HL-60/S4 treated with phorbol 12-myristate 13-acetate at 8.2 ng/mL for 4 days and 3 days (cell line): ENCODE measurements at regions not wholly inside any gene's neighbourhood (a gene's known extent, or its start where the extent isn't known, plus 50 kb on each side); places are given as distances from the start of the nearest gene placed in this dataset.

Source experiments
- in situ Hi-C: fragments of 300-500 bp; cut with MboI; formaldehyde crosslinking; loops from 2 replicates; pipeline ENCODE4 v1.15.0; 2022; ENCODE audit warnings: low sequenced_read_pairs

DNA sequence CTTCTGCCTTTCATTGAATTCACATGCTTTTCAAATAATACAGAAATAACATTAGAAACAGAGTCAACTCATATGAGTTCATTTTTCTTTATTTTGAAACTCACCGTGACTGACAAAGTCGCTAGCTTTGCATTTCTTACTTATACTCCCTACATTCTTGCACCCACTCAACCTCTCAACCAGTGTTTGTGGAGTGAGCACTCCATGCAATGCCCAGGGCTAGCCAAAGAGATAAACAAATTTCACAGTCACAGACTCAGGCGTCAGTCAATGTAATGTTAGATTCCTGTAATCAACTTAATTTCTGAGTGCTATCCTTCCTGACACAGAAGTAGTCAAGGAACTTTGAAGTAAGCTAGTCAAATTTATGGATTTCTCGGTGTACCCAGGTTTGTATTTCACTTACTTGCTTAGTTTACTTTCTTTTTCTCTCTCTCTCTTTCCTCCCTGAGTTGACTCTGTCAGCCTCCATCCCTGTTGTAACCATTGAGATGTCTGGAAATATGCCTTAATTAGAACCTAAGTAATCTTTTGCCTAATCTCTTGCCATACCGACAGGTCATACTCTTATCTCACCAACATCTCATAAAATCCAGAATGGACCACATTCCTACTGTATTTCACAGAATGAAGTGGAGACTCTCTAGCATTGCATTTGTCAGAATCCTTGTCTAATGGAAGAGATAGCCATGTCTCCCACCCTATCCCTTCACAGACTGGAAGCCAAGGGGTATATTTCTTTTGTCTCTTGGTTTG lies 413.0 kb downstream of the AEBP2 start:
- in situ Hi-C loops, result no loop called here

DNA sequence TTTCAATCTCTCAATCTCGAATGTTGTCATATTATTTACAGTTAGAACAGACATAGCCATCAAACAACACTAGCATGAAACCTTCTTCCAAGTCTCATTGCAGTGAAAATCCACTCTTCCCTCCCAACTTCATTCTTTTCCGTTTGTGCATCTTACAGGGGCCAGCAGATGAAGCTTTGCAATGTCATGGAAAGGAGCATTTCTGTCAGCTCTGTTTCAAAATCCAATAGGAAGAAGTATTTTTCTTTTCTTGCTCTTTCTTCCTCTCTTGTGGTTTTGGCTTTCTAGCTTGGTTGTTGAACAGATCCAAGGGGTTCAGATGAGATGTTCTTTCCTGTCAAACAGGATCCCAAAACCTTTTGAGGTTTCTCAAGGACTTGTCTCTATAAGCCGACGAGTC lies 416.6 kb downstream of the AEBP2 start:
- in situ Hi-C loops, result no loop called here

DNA sequence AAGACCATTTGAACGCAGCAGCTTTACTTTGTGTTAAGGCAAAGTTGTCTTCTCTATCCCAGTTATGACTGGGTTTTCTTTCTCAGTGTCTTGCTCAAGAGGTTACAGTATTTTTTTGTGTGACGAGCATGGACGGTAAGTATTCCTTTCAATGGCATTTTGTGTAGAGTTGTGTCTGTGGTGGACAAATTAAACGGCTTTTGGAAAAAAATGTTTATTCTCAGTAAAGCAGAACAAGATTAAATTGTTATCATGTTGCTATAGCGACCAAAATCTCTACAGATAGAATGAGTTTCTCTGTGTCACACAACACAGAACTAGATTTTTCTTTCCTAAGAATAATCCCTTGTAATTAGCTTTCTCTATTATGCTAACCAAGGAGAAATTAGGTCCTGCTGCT lies 417.1 kb downstream of the AEBP2 start:
- in situ Hi-C loops, result no loop called here

DNA sequence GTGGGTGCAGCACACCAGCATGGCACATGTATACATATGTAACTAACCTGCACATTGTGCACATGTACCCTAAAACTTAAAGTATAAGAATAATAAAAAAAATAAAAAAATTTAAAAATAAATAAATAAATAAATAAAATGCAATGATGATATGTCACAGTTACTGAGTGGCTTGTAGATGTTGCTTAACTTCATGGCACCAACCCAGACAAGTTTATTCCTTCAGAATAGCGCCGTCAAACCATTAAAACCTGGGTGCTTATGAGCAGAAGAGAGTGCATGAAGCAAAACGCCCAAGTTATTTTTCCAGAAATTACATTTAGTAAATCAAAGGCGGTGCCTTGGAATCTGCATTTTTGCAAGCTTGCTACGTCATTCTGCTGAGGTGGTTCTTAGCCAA lies 417.9 kb downstream of the AEBP2 start:
- in situ Hi-C loops, result no loop called here

DNA sequence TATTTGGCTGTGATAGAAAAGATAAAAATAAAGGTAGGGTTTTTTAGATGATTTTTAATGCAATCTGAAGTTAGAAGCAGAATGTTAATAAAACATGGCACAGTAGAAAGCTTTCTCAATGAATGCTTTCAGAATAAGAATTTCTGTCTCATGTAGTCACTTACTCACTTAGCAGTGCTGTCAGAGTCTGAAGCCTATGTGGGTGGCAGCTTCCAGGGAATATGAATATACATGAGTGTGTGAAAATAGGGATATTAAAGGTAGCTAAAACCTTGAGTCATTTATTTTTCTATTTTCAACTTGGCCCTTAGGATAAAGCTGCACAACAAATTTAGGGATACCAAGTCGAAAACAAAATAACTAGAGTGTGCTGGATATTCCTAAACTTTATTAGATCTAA lies 427.9 kb downstream of the AEBP2 start:
- in situ Hi-C loops, result no loop called here

DNA sequence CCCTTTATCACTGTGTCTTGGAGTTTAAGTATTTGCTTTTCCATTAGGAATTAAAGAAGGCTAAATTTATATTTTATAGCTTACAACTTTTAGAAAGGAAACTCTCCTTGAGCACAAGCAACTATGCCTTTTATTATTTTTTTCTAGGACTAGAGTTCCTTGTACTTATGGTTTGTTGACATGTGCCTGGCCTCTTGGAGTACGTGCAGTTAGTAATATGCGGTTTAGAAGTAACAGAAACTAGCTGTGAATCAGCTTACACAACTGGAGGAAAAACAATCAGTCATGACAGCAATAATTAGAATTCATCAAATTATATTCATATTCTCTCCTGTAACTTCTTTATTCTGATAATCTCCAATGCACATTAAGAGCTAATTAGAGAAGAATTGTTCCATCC lies 428.7 kb downstream of the AEBP2 start:
- in situ Hi-C loops, result no loop called here

DNA sequence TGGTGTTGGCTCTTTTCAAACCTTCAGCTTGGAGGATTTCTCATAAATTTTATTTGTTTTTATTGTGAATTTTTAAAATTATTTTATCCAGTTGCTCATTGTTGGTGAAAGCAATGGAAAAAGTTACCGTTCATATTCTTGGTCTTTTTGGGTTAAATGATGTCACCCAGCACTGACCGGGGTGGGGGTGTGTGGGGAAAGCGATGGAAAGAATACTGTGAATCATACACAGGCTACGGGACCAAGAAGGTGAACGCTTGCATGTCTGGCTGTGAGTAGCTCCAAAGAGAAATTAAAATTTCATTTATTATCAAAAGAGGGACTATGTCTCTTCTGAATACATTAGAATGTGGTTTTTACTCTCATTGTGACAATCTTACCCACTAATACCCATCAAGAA lies 430.1 kb downstream of the AEBP2 start:
- in situ Hi-C loops, result no loop called here

DNA sequence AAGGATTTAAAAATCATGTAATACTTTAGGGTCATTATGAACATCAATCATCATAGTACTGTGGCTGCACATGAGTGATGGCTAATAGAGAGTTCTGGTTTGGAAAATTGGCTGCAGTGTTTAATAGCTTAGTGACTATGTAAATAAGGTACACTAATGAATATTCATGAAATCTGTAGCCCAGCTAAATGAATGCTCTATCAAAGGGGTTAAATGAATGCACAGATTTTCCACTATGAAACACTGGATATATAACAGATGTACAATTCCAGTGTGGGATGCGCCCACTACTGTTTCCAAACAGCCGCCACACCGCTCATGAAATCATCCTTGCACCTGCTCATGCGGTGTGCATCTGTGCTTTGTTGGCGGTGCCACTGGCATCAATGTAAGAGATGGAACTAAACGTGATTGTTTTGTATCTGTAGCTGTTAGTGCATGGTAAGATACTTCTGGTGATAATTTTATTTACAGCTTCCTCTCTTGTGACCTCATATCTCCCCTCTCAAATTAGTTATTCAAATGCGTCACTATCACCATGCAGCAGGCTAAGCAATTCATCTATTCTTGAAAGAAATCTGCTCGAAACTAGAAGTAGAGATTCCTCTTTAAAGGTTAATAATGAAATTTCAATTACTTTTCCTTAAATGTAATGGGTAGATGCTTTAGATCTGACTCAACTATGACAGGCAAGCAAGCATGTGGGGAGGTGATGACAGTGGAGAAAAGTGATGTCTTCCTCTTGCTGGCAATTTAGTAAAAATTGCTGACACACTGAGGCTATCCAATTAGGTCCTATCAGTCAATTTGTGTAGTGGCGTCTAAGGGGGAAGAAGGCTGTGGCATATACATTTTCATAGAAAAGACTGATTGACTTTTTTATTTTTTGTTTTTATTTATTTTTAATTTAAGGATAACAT lies 433.6 kb downstream of the AEBP2 start:
- in situ Hi-C loops, result no loop called here

DNA sequence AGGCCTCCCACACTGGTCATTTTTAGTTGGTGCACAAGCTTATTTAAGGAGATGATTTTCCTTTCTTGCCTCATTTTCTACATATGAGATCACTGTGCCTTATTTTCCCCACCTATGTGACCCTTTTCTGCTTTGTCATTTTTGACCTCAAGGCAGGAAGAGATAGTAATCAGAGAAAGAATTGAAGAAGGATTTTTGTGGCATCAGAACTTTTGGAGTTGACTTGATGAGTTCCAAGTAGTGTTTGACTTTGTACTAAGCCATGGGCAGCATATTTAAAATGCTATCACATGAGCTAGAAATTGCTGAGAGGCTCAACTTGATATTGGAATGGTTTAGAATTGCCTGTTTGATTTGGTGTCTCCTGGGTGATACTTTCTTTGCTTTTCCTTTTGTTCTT lies 440.8 kb downstream of the AEBP2 start:
- in situ Hi-C loops, result no loop called here

DNA sequence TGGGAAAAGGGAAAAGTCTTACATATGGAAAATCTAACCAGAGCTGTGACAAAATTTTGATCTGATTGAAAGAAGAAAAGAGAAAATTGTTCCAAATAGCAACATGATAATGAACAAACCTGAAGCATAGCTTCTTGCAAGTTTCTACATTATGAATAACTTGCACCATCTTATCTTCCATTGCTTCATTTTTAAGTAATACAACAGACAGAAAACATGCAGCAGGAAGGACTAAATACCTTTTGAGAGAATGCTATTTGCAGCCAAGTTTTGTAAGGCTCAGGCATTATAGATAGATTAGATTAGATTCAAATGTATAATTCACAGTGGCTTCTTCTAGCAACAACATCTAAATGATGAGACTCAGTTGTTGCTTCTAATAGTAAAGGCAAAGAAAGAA lies 441.4 kb downstream of the AEBP2 start:
- in situ Hi-C loops, result no loop called here

DNA sequence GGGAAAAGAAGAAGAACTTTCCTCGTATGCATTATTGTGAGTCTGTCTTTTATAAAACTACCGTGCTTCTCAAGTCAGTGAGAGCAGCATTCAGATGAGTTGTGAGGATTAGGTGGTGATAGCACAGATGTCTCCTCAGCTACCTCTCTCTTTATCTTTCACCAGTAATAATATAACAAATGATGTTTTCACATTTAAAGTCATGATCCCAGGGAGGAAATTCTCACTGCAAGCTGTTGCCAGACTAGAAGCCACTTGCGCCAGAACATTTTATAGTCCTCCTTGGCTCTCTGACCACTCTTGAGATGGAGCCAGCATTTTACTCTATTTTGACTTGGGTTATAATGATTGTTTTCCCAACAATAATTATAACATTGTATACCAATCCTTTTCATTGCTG lies 443.1 kb downstream of the AEBP2 start:
- in situ Hi-C loops, result no loop called here

DNA sequence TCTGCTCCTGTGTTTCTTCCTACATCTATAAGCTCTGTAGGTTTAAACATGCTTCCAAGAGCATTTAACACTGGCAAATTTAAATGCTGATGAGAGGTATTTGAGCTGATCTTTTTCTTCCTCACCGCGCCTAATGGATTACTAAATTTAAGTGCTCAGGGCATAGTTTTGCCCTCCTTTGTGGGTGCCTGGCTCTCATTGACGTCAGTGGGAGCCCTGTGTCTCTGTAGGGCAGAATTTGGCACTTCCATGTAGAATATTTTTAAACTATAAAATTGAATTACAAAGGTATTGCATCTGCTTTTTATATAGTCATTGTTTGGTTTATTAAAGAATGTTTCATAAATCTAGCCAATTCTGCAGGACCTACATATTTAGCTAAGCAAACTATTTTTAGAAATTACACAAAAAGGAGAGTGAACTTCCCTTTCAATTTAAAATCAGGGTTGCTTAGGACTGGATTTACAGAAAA lies 444.8 kb downstream of the AEBP2 start:
- in situ Hi-C loops, result no loop called here

DNA sequence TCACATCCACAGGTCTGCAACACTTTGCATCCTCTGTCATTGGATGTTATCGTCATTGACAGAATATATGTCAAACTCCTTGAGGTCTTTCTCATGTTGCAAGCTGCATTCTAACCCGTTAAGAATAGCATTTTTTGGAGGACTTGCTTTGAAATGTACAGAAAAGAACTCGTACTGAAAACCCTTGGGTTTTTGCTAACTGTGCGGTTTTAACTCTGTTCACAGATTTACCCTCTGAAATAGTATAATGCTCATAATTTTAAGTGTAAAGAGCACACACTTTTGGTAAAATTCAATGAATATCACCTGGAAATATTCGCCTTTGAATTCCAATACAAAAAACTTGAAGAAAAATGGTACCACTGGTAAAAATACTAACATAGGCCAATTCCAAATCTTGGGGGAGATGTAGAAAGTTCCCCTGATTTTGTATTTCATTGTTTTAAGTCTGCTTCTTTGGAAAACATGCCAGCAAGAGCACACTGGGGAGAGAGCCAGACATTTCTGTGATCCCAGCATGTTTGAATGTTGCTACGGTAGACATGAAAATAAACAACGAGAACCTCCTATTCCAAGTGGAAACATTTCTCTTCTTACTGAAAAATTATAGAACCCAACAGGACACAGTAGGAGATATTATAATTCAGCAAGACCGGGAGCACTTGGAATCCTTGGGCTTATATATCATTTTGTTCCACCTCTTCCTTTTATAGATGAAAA lies 446.0 kb downstream of the AEBP2 start:
- in situ Hi-C loops, result no loop called here

DNA sequence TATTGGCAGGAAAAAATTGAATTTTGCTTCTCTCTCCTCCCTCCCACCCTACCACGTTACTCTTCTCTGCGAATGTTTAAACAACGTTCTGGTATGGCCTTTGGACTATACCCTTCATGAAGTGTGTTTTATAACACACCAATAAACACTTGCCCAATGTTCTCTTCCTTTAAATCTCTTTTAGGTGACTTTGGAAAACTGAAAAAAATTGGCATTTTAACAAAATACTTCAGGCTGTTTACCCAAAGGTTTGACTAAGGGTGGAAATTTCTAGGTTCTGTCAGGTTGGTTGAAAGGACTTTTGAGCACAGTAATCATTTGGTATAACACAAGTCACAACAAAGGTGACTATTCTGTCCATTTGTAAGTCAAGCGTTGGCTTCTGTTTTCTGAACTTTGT lies 446.8 kb downstream of the AEBP2 start:
- in situ Hi-C loops, result no loop called here

DNA sequence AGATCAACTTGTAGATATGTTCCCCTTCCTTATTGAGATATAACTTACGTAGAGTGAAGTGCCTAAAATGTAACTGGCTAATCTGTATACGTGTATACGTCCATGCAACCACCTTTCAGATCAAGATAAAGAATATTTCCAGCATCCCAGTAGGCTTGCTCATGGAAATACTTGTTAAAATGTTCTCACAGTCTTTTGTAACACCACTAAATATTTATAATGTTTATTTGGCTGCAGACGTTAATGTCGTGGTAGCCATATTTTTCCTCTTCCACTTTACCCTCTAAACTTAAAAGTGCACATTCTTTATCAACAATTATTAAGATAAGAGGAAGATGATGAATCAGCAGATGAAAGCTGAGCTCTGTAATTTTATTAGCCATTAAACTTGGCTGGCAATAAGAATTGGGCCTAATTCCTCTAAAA lies 447.4 kb downstream of the AEBP2 start:
- in situ Hi-C loops, result no loop called here

DNA sequence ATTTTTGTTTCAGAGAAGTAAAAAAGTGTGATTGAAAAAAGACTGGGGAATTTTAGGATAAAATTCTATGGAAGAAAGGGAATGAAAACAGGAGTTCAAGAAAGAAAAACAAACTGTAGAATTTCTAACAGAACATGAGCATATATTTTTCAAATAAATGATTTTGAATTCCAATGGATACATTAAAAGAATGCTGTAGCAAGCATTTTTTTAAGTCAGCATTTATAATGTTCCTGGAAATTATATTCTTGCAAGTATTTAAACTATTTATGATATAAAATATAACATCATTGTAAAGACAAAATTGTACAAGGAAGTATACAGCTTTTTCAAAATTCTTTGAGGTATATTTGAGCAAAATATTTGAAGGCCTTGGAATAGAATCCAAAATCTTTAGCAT lies 450.7 kb downstream of the AEBP2 start:
- in situ Hi-C loops, result no loop called here

DNA sequence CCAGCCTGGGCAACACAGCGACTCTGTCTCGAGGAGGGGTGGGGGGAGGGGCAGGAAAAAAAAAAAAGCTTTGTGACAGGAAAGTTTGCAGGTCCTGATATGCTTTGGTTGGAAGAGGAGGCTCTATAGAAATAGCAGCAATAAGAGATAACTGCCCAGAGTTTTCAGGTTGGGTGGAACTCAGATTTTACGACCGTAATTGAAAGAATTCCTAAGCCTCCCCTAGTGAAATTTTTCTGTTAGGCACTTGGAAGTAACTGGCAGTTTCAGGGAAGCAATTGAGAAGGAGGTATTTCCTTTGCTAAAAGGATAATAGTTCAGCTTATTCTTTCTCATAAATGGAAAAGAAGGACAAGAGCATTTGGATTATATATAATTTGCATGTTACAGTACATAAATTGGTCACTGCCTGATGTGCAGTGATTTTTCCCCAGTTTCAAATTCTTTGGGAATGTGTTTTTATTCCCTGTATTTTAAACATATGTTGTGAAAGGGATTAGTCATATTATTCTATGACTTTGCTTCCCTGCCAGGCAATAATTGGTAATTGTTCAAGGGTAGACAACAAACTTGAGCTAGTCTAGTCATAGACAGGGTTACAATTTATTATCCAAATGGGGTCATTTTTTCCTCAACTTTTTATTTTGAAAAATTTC lies 452.8 kb downstream of the AEBP2 start:
- in situ Hi-C loops, result no loop called here

DNA sequence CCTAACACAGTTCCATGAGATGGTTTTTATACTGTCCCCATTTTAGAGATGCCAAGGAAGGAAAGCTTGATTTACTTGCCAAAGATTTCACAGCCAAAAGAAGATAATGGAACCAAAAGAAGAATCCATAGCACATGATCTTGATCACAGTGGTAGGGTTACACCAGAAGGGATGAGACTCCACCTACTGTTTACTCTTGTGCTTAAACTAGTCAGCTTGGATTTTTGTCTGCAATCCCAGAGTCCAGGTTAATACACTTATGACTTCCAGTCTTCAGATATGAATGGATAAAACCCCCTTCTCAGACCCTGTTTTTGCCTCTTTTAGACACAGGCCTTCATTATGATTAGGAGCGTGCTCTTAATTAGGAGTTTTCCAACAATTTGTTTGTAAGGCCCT lies 454.2 kb downstream of the AEBP2 start:
- in situ Hi-C loops, result no loop called here

DNA sequence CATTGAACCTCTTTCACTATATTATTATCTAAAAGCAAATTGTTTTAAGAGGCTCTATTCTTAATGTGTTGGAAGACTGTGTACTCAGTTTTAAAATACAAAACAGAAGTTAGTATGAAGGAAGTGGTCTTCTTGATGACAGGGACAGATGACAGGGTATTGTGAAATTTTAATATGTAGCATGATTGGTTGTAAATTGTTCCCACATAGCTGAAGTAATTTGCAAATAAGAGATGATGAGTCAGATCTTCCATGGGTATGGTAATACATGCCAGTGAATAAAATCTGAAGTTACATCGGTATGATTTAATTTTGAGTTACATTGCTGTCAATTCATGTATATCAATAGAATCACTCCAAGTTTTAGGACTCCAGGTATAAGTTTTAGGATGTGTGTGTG lies 454.8 kb downstream of the AEBP2 start:
- in situ Hi-C loops, result no loop called here

DNA sequence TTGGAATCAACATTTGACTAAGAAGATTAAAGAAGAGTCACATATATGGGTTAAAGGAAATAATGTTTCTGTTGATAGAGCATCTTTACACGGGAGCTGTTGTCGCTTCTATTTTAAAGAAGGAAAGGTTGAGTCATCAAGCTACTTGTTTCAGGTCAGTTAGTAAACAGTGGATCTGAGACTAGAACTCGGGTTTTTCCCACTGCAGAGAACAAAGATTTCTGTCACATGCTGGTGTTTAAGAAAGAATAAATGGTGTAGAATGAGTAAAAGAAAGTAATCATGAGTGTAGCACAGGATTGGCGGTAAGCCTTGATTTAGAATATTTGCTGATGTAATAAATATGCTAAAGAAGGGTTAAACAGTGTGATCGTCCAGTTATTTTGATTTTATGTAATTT lies 455.5 kb downstream of the AEBP2 start:
- in situ Hi-C loops, result no loop called here
